GOT3 (cell line): ENCODE measurements at regions not wholly inside any gene's neighbourhood (a gene's known extent, or its start where the extent isn't known, plus 50 kb on each side); places are given as distances from the start of the nearest gene placed in this dataset.

Experiments used
- DNase-seq: peaks from one replicate; lab custom pipeline; 2025; ENCODE audit warnings: mixed read lengths; lab: John Stamatoyannopoulos, UW

GRCh38 chr1:110816945-110817344 lies 56.0 kb upstream of the CD53 start:
- no peak for DNase-seq

DNA sequence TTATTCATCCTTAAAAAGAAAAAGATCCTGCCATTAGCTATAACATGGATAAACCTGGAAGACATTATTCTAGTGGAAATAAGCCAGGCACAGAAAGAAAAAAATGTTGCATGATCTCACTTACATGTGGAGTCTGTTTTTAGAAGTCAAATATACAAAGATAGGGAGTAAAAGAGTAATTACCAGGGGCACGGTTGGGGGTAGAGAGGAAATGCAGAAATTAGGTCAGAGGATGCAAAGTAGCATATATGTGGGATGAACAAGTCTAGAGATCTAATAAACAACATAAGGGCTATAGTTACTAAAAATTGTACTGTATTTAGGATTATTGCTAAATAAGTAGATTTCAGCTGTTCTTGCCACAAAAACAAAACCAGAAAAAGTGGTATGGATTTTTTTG lies 61.4 kb upstream of the CD53 start:
- no peak for DNase-seq

- DNase-seq, result no peak
These were observed 72.9 kb upstream of the CD53 start for GRCh38 chr1:110800079-110800478.

- DNase-seq, result no peak
These were observed 74.2 kb upstream of the CD53 start for GRCh38 chr1:110798691-110799256.

- no peak for DNase-seq
These were observed 84.3 kb upstream of the CD53 start for GRCh38 chr1:110788673-110789072.

DNA sequence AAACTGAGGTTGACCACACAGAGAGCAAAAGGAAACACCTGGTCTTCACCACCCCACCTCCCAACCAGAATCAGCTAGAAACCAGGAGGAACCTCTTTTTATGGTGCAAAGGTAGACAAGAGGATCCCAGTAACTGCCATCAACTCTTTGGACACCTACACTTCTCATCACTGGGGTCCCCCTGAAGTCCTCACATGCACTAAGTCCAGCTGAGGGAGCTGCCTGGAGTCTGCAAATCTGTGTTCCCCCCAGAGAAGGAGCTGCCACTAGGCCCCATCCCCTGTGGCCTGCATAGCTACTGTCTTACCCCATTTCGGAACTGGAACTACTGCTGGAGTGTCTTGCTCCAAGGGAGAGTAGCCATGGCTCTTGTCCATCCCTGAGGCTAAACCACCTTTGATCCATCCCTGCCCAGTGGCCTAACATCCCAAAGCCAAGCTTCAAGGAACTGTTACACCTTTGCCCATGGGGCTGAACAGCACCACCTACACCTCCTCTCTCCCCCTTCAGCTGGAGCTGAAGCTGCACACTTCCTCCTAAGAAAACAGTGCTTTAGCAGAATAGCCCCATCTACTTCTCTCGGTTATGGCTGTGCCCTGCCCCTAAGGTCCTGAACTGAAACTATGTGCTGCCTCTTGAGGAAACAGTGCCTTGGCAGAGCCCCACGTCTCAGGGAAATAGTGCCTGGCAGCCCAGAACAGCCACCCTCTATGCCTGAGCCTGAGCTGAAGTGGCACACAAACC lies 85.4 kb upstream of the CD53 start:
- DNase-seq, result no peak

DNA sequence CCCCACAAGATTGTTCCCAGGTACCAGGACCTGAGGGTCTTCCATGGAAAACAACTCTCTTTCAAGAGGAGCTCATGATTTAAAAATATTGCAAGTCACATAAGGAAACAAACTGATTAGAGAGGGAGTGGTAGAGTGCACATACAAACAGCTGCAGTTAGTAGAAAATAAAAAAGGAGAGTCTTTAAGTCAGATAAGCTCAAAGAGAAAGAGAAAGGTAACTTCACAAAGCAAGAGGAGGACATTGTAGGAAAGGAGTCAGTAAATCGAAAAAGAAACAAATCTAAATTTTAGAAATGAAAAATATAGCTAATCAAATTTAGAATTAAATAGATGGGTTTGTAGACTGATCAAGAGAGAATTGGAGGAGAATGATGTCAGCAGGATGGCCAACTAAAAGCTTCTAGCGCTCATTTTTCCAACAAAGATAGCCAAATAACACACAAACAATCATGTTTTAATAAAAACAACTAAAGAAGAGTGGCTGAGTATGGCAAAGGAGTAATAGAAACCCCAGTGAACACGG lies 86.1 kb upstream of the CD53 start:
- no peak for DNase-seq

DNA sequence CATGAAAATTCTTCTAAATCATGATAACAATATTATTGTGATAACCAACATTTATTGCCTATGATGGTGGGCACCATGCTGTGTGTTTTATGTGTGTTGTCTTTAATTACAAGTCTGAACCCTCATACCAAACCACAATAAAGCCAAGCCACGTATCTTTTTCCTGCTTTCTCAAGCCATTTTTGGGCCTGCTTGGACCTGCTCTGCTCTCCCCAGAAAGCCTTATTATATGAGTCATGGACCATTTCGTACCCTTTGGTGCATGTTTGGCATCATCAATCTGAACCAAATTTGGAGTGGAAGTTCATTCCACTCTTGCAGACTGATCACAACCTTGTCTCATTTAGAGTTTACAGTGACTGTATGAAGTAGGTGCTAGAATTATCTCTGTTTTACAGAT lies 87.3 kb upstream of the CD53 start:
- no peak for DNase-seq

DNA sequence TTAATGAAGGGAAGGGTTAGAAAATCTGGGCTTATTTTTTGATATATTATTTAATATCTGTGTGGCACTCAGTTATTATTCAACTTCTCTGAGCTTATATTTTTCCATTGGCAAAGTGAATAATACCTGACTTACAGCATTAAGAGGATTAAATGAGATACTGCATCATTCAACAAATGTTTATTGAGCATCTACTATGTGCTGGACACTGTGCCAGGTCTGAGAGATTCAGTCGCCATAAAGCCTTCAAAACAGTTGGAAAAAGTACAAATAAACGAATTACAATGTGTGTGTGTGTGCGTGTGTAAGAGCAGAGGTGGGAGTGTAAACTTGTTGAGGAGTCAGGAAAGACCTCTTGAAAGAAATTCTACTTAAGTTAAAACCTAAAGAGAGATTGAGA lies 87.9 kb upstream of the CD53 start:
- no peak for DNase-seq

DNA sequence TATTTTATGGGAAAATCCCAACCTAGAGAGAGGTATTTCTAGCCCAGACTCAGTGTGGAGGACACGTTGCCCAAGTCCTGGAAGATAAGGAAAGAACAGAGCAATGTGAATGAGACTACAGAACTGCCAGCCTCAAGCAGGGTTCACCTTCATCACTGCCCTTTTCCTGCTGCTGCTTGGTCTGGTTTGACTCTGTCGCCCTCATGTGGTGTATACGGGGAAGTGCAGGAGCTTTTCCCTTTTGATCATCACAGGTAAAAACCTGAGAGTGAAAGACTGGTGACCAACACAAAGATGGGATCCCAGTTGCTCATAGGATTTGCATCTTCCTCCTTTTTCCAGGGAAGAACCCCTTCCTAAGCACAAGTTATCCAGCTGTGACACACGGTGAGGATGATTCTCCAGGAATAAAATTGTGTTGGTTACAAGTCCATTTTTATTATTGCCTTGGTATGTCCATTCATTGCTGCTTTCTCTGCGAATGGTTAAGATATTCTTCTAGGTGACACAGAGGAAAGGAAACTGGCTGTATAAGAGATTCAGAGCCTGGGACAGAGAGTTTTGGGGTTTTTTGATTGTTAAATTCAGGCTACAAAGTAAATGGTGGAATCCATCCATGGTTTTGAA lies 89.5 kb upstream of the CD53 start:
- DNase-seq, result no peak

- no peak for DNase-seq
These were observed 91.4 kb upstream of the CD53 start for GRCh38 chr1:110781525-110781924.

GRCh38 chr1:110780600-110781484 lies 92.1 kb upstream of the CD53 start:
- DNase-seq, result no peak

GRCh38 chr1:110779636-110780035 lies 93.3 kb upstream of the CD53 start:
- no peak for DNase-seq

DNA sequence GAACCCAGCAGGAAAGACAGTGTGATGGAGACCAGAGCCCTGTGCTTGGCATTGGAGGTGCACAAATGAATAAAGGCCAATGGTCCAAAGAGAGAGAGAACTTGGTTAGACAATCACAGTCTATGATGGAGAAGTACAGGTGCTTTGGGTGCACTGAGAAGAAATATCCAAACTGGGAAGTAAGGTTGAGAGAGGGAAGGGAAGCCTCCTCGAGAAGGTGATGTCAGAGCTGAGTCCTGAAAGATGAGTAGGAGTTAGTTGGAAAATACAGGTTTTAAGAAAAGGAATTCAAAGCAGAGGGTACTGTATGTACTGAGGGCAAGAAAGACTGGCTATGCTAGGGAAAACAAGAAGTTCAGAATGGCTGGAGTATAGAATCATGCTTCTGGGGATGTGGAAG lies 94.1 kb upstream of the CD53 start:
- DNase-seq, result no peak

DNA sequence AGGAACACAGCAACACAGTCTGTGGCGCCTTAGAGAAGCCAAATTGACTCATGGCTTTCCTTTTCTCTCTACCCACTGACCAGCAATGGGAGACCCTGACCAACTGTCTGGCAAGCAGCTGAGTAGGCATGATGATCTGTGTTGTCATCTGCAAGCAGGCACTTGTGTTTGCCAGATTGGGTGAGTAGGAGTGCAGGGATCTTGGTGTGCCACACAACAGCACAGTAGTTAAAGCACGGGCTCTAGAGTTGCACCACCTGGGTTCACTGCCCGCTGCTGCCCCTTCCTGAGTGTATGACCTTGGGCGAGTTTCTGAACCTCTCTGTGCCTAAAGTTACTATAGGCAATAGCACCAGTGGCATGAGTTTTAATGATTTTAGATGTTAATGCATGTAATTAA lies 95.7 kb upstream of the CD53 start:
- DNase-seq, result no peak

DNA sequence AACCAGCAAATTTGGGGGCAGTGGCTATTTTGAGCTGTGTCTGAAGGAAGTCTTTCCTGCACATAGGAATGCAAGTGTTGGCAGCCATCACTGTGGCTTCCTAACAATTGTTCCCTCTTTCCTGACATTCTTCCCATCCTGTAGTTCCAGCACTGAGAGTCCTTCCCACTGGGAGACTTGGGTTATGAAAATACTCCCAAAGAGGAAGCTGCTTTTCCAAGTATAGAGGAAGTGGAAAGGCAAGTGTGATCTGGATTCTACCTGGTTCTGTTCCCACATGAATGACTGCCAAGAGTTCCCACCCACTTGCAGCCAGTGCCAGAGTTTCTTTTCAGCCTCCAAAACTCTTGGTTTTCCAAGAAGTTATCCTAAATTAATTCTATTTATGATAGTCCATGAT lies 98.5 kb upstream of the CD53 start:
- DNase-seq, result no peak

- DNase-seq, result no peak
These were observed 99.1 kb upstream of the KCNA3 start for GRCh38 chr1:110773813-110774212.

DNA sequence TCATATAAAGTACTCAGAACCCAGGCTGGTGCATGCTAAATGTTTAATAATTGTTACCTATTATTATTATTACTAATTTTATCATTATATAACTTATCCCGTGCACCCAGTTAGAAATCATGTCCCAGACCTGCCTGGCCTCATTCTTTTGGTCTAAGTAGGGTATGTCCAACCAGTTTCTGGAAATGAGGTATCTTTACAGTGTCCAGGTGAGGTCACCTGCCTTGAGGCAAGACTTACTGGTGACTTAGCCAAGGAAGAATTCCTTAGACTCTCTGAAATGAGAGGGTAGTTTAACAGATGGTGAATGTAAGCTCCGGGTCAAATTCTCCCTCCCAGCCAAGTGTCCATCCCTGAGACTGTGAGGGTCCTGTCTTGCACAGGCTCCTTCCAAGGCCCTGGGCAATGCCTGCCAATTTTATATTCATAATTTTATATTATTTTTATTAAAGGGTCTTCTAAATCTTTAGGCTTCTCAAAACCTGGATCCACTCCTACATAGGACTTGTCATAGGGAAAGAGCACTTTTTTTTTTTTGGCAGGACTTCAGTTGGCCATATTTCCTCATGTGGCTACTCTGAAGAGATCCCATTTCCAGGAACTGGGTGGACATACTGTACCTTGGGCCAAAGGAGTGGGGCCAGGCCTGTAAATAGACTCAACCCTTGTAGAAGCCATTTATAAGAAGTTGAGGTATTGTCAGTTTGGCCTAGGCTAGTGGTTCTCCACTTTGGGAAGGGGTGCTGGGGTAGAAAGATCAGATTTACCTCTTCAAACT lies 96.7 kb upstream of the KCNA3 start:
- DNase-seq, result no peak

DNA sequence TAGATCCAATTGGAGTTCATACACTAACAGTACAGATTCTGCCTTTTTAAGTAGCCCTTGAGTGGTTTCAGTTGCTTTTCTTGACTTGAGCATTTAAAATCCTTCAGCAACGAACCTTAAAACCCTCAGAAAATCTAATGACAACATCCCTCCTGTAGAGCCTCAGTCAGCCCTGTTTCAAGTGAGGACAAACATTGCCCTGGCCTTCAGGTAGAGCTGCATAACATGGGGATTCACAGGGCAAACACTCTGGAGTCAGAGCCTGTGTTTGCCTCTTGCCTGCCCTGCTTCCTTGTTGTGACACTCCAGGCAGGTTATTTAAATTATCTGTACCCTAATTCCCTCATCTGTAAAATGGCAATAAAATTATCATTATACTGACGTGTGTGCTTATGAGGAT lies 96.1 kb upstream of the KCNA3 start:
- DNase-seq, result no peak

- DNase-seq, result no peak
These were observed 93.9 kb upstream of the KCNA3 start for GRCh38 chr1:110768605-110769004.

GRCh38 chr1:110766336-110766647 lies 91.6 kb upstream of the KCNA3 start:
- DNase-seq, result no peak
